ENCODE measurements at regions not wholly inside any gene's neighbourhood (a gene's known extent, or its start where the extent isn't known, plus 50 kb on each side); places are given as distances from the start of the nearest gene placed in this dataset.

DNA sequence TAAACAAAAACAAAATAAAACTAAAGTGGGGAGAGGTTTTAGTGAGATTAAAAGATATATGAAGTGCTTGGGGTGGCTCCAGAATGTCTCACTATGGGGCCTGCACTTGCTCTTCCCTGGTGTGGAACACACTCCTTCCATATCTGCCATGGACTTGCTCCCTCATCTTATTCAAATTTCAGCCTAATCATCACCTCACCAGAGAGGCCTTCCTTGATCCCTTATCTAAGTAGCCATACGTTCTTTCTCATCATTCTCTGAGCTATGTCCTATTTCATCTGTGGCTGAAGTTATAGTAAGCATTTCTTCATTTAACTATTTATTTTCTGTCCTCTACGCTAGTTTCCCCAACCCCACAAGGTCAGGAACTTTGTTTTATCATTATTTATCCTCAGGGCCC, 511.7 kb downstream of the NTRK3 start:
- POLR2A ChIA-PET (ENCODE audit: low non-redundant PET), result no interaction called here
- no peaks in the 10 kb centered on the region for H3K27me3 ChIP-seq (replicated peaks; ENCODE audit: insufficient read depth, low read depth, low read length, poor library complexity)
- intact Hi-C loops (cut with micrococcal nuclease; ENCODE audit: unreplicated experiment), result no loop called here
- no peak overlapping the region for H3K4me3 ChIP-seq (ENCODE audit: low read depth, low read length, poor library complexity, severe bottlenecking)
- H3K9me3 ChIP-seq (ENCODE audit: low read depth, low read length, poor library complexity, severe bottlenecking), result no peaks in the 10 kb centered on the region
- DNase-seq (ENCODE audit: low spot score), result no peak
- BruUV-seq (replicated peaks), result no TSS peak
- no peaks in the 10 kb centered on the region for H3K36me3 ChIP-seq (ENCODE audit: insufficient read depth, low read length, poor library complexity, severe bottlenecking)
- no peak overlapping the region for H3K27ac ChIP-seq (ENCODE audit: low read depth, low read length, poor library complexity, severe bottlenecking)
- TF ChIP-seq, protein P1, sequence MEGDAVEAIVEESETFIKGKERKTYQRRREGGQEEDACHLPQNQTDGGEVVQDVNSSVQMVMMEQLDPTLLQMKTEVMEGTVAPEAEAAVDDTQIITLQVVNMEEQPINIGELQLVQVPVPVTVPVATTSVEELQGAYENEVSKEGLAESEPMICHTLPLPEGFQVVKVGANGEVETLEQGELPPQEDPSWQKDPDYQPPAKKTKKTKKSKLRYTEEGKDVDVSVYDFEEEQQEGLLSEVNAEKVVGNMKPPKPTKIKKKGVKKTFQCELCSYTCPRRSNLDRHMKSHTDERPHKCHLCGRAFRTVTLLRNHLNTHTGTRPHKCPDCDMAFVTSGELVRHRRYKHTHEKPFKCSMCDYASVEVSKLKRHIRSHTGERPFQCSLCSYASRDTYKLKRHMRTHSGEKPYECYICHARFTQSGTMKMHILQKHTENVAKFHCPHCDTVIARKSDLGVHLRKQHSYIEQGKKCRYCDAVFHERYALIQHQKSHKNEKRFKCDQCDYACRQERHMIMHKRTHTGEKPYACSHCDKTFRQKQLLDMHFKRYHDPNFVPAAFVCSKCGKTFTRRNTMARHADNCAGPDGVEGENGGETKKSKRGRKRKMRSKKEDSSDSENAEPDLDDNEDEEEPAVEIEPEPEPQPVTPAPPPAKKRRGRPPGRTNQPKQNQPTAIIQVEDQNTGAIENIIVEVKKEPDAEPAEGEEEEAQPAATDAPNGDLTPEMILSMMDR (conservative IDR thresholded peaks at IDR 0.05; ENCODE audit: low read depth, low read length), result no peak
- TF ChIP-seq EZH2 (IDR thresholded peaks at IDR 0.05; ENCODE audit: borderline replicate concordance, low read depth, low read length, poor library complexity, severe bottlenecking), result no peak
- CTCF ChIA-PET, result no interaction called here
- no peaks in the 10 kb centered on the region for H3K4me1 ChIP-seq (ENCODE audit: insufficient read depth, low read length, poor library complexity, severe bottlenecking)

DNA sequence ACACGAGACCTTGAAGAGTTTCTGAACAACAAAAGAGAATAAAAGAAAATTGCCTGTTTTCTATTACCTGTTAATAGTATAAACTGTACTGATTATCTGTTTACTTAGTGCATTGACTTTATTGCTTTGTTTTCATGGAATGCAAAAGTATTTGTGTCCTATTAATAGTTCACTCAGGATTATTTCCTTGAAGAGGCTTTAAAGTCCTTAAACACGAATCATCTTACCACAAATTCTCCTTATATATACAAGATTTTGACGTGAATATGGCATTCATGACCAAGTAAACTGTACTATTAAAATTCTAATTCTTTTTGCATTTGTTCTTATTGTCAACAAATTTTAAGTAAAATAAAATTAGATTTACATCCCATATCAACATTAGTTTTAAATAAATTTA, 513.0 kb downstream of the NTRK3 start:
- Histone ChIP-seq H3K9me3 (ENCODE audit: low read depth, low read length, poor library complexity, severe bottlenecking) (no peaks in the 10 kb centered on the region), H3K4me1 (ENCODE audit: insufficient read depth, low read length, poor library complexity, severe bottlenecking) (no peaks in the 10 kb centered on the region), H3K36me3 (ENCODE audit: insufficient read depth, low read length, poor library complexity, severe bottlenecking) (no peaks in the 10 kb centered on the region), H3K4me3 (ENCODE audit: low read depth, low read length, poor library complexity, severe bottlenecking) (no peak overlapping the region), H3K27me3 (replicated peaks; ENCODE audit: insufficient read depth, low read depth, low read length, poor library complexity) (no peaks in the 10 kb centered on the region), H3K27ac (ENCODE audit: low read depth, low read length, poor library complexity, severe bottlenecking) (no peak overlapping the region)
- intact Hi-C loops (cut with micrococcal nuclease; ENCODE audit: unreplicated experiment), result no loop called here
- DNase-seq (ENCODE audit: low spot score), result no peak
- TF ChIP-seq, protein P1 (conservative IDR thresholded peaks at IDR 0.05; ENCODE audit: low read depth, low read length), result no peak
- TF ChIP-seq EZH2 (IDR thresholded peaks at IDR 0.05; ENCODE audit: borderline replicate concordance, low read depth, low read length, poor library complexity, severe bottlenecking), result no peak
- no TSS peak for BruUV-seq (replicated peaks)
- ChIA-PET CTCF (no interaction called here), POLR2A (ENCODE audit: low non-redundant PET) (no interaction called here)

GRCh38 chr15:87741350-87741749, 515.2 kb downstream of the NTRK3 start:
- no TSS peak for BruUV-seq (replicated peaks)
- H3K27me3 ChIP-seq (replicated peaks; ENCODE audit: insufficient read depth, low read depth, low read length, poor library complexity), result no peaks in the 10 kb centered on the region
- POLR2A ChIA-PET (ENCODE audit: low non-redundant PET), result no interaction called here
- H3K36me3 ChIP-seq (ENCODE audit: insufficient read depth, low read length, poor library complexity, severe bottlenecking), result no peaks in the 10 kb centered on the region
- TF ChIP-seq, protein P1 (conservative IDR thresholded peaks at IDR 0.05; ENCODE audit: low read depth, low read length), result no peak
- TF ChIP-seq EZH2 (IDR thresholded peaks at IDR 0.05; ENCODE audit: borderline replicate concordance, low read depth, low read length, poor library complexity, severe bottlenecking), result no peak
- H3K9me3 ChIP-seq (ENCODE audit: low read depth, low read length, poor library complexity, severe bottlenecking), result no peaks in the 10 kb centered on the region
- CTCF ChIA-PET, result no interaction called here
- H3K27ac ChIP-seq (ENCODE audit: low read depth, low read length, poor library complexity, severe bottlenecking), result no peak overlapping the region
- DNase-seq (ENCODE audit: low spot score), result no peak
- H3K4me3 ChIP-seq (ENCODE audit: low read depth, low read length, poor library complexity, severe bottlenecking), result no peak overlapping the region
- H3K4me1 ChIP-seq (ENCODE audit: insufficient read depth, low read length, poor library complexity, severe bottlenecking), result no peaks in the 10 kb centered on the region
- intact Hi-C loops (cut with micrococcal nuclease; ENCODE audit: unreplicated experiment), result no loop called here

All from A673 (cell line).